Suppressor macrophage treated with lipopolysaccharide for 1 hour (primary cell): ENCODE measurements at regions not wholly inside any gene's neighbourhood (a gene's known extent, or its start where the extent isn't known, plus 50 kb on each side); places are given as distances from the start of the nearest gene placed in this dataset.

Source experiments
- DNase-seq, 3 donors: peaks; one replicate each; pipeline ENCODE4 v3.0.0-alpha.2; 2020 to 2022

DNA sequence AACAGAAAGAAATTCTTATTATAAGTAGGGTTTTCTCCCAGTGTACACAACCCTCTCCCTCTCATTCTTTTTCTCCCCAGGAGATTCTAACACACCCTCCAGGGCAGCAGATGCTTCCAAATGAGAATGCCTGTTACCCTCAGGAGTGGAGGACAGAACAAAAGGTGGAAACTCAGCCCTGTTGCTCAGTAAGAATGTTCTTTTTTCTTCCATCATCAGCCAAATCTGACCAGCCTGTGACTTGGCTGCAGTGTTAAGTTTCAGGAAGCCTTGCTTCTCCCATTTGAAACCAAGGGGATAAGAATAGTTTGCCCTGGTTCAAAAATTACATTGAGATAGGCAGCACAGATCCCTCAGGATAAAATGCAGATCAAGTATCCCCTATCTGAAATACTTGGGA is 77.5 kb upstream of the EEPD1 start:
- DNase-seq = no peak

DNA sequence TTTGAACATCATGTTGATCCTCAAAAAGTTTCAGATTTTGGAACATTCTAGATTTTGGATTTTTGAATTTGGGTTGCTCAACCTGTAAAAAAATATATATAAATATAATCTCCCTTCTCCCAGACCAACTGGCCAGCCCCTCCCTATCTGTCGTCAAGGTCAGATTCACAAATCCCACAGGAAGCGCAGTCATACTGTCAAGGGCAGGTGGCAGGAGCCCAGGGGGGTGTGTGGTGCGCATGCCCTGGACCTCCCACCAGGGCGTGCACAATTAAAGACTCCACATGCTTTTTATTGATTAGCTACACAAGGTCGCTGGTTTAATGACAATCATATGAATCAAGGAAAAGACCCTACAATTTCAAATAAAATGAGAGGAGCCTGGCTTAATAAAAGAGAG is 77.0 kb upstream of the EEPD1 start:
- no peak for DNase-seq

GRCh38 chr7:36078816-36079360 is 74.2 kb upstream of the EEPD1 start:
- DNase-seq = no peak

DNA sequence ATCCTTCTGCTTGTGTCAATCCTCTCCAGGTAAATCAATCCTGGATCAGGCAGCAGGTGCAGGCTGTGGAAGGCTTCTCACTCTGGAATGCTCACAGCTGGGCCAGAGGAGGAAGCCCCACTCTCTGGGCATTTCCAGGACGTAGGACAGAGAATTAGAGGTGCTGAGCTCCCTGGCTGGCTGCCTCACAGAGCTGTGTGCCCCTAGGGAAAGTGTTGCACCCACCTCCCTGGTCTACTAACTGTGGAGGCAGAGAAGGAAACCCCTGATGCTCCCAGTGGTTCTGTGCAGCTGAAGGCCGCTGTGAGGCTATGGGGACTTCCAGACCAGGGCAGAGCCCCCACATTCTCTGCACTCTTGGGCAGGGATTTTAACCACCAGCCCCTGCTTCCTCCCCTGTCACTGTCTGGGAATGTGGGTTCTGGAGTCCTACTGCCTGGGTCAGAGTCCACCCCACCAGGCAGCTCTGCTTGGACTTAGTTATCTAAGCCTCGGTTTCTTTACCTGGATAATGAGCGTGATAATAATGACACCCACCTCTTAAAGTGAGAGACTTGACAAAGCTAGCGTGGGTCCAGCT is 73.5 kb upstream of the EEPD1 start:
- DNase-seq = no peak

- DNase-seq = no peak
Measured at GRCh38 chr7:36080843-36081242, 72.2 kb upstream of the EEPD1 start.

DNA sequence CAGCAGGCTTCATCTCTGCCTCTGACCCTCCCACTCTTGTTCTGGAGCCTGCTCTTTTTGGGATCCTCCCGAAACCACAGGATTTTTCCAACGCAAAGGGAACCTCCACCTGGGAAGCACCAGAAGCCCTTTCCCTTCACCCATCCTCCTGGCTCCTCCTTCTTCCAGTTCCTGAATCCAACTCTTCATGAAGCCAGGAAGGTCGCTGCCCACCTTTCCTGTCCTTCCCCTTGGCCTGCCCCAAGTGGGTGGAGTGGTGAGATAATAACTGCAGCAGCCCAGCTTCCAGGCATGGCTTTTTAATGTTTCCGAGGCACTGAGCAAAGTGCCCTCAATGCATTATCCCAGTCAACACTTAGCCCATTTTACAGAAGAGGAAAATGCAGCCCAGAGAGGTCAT is 70.8 kb upstream of the EEPD1 start:
- peak in 1 of 3 donors; percentile 20 for DNase-seq

GRCh38 chr7:36082910-36083309 is 70.1 kb upstream of the EEPD1 start:
- no peak for DNase-seq

DNA sequence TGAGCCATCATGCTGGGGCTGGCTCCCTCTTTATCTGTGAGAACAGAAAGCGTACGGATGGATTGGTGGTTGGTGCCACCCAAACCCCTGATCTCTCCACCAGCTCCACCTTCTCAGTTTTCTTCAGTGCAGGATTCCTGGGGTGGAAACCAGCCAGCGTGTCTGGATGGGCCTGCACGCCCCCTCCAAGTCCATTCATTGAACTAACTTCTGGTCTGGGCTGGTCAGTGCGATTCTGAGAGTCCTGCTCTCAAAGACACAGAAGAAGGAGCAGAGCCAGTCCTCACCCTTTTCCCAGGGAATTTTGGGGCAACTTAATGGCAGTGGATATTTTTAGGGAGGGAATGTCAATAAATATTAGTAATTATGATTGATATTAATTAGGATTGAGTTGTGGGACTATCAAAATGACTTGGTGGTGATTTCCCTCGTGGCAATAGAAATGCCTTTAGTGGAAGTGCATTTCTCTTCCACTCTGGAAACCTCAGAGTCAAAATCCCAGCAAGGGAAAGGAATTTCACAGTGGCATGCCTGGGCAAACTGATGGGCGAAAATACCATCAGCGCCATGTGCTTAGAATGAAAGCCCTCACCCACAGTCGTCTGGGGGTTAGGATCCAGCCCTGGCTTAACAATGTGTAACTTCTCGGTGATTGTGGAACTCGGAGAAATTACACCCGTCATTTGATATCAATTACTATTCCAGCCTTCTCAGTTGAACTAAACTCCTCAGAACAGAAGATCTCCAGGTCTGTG is 69.3 kb upstream of the EEPD1 start:
- DNase-seq = no peak

DNA sequence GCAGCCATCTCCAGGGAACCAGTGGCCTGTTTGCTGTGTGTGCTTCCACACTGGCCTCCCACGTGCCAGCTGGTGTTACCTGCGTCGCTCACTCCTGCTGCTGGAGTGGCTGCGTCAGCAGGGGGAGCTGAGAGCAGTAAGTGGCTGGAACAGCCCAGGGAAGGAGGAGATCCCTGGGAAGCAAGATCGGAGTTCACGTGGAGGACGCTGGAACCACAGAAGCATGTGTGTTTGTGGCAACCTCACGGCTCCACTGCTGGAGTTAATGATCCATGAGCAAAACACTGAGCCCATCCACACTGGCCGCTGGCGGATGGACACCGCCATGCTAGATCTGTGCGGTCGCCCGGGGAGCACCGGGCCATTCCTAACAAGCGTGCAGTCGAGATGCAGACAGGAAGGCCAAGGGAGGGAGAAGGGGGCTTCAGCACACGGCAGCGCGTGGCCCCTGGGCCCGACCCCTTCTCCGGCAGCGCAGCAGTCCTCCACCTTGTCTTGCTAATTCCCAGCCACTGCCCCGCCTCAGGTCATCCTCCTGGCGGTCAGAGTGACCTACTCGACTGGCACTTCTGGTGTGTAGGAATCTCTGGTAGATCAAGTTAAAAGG is 68.5 kb upstream of the EEPD1 start:
- DNase-seq = no peak

GRCh38 chr7:36085096-36085495 is 68.0 kb upstream of the EEPD1 start:
- no peak for DNase-seq

GRCh38 chr7:36086571-36086970 is 66.5 kb upstream of the EEPD1 start:
- no peak for DNase-seq

GRCh38 chr7:36088553-36088952 is 64.5 kb upstream of the EEPD1 start:
- DNase-seq = peak; percentile 7 to 22 (median 17)

DNA sequence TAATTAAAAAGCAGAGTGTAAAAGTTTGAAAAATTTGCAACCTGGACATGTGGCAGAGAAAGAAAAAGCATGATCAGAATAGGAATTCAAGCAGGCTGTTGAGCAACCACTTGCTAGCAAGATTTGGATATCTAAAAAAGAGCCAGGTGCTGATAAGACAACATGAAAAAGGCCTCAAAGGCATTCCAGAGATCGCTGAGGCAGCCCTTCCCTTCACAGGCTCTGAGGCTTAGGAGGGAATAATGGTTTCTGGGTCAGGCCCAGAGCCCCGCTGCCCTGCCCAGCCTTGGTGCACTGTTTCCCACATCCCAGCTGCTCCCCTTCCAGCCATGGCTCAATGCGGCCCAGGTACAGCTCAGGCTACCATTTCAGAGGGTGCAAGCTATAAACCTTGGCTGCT is 64.1 kb upstream of the EEPD1 start:
- DNase-seq = no peak

DNA sequence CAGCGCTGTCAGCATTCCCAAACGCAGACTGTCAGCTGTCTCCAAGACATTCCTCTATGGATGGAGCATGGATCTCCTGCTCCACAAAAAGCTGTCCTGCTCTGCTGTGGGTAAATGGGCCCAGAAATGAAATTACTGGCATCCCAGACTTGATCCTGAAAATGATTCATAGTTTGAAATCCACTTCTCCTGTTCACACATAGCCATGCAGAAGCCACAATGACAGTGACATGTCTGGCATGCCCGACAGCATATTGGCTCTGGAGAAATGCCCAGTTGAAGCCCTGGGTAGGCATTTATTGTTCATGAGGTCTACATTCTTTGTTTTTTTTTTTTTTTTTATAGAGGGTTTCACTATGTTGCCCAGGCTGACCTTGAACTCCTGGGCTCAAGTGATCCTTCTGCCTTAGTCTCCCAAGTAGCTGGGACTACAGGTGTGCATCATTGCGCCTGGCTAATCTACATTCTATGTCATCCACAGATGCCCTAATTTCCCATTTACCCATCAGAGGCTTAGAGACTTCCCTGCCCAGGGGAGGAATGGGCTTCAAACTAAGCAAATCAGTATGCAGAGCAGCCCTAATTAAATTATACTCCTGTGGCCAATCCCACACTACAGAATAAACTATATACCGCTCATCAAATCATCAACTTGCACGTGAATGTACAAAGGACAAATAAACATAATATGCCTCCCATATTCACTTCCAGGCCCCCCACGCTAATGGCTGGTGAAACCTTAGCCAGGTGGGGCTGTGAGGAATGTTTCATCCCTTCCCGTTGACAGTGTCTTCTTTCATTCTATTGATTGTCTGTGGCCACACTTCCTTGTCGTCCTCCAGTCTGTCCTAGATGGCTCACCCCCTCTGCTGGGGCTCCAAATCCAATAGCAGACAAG is 61.8 kb upstream of the EEPD1 start:
- DNase-seq = no peak

DNA sequence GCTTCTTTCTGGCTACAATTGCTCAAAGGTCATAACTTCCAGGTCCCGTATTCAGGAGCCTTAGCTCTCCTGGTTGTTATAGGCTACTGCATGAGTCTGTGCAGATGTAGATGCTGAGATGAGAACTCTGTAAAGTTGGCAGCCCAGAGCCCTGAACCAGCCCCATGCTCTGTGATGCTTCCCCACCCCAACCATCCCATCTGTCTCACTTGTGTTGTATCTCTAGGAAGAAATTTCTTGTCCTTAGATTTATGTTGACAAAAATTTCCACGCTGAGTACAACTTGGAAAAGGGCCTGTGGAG is 61.2 kb upstream of the EEPD1 start:
- DNase-seq = no peak

DNA sequence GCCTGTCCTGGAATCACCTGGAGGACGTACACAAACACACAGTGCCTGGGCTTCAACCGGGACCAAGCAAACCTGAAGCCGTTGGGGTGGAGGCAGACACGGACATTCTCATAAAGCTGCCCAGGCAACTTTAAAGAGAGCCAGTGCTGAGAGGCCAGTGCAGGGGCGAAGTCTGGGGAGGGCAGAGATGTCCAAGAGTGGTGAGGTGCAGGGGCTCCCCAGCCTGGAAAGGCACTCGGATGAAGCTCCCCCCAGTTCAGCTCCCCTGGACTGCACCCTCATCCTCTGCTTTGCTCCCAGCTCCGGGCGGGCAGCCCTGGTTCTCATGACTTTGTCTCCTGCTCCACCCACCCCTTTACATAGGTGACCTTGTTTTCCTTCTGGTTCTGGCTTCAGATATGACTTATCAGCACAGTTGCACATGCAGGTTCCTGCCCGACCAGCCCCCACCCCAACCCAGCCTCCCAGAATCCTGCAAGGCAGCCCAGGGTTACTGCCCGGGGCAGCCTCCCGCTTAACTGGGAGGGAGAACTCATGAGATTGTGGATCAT is 60.8 kb upstream of the EEPD1 start:
- no peak for DNase-seq

DNA sequence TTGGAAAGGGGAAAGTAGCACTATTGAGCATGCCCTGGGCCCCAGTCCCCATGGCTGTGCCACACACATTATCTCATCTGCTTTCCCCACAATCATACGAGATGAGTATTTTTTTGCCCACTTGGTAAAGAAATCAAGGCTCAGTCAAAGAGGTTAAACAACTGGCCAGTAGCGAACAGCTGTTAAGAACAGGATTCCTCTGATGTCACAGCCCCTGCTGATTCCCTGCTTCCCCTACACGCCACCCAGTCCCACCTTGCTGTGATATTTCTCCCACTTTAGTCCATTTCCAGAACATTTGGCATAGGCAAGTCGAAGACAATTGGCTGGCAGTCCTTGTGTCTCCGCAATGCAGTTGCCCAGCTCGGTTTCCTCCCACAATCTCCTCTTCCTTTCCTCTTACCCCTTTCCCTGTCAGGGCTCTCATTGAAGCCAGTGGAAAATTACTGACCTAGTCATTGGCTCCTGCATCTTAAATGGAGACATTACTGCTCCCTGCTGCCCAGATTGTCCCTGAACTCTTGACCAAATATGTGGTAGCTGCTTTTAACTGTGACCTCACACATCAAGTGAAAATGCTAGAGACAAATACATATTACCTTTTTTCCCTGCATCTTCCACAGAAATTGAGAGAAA is 56.5 kb upstream of the EEPD1 start:
- no peak for DNase-seq

DNA sequence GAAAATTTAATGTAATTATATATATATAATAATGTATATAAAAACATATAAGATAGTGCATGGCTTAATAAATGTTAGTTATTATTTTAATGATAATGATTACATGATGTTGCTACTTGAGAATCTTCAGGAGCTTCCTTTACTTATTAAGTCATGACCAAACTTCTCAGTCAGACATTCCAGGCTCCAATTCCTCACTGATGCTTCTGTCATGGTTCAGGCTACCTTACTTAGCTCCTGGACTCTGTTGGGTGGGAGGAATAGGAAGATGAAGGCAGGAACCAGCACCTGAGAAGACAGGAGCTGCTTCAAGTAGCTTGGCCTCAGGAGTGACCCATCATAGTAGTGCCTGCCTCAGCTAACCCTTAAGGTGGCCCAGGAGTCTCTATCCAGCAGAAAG is 55.0 kb upstream of the EEPD1 start:
- DNase-seq = no peak

DNA sequence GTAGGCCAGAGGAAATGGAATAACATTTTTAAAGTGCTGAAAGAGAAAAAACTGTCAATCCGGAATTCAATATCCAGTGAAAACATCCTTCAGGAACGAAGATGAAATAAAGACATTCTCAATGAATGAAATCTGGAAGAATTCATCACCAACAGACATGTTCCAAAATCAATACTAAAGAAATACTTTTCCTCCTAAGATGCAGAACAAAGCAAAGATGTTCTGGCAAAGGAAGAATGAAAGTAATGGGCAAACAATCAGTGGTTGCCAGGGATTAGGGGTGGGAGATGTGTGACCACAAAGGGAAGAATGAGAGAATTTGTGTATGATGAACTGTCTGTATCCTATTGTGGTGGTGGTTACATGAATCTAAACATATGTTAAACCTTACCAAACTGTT is 52.8 kb upstream of the EEPD1 start:
- DNase-seq = no peak

DNA sequence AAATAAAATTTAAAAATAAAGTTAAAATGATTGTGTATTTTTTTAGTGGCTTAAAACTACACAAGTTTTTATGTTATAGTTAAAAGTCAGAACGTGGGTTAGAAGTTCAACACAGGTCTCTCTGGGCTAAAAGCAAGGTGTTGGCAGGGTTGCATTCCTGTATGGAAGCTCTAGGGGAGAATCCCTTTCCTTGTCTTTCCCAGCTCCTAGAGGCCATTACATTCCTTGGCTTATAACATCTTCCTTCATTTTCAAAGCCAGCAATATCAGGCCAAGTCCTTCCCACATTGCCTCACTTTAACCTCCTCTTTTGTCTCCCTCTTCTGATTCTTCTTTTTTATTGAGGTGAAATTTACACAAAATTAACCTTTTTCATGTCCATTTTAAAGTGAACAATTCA is 52.4 kb upstream of the EEPD1 start:
- DNase-seq = no peak
